Endothelial cell of umbilical vein (primary cell): ENCODE measurements at regions not wholly inside any gene's neighbourhood (a gene's known extent, or its start where the extent isn't known, plus 50 kb on each side); places are given as distances from the start of the nearest gene placed in this dataset.

Experiments
- BruUV-seq: library from RNA; stranded (reverse); fragments of 400-500 nt; replicated peaks from 2 replicates; lab custom pipeline; 2021; lab: Mats Ljungman, UMichigan
- CTCF ChIA-PET: fragments of 300-600, 350-600 bp; sonication (Branson Sonifier 250); formaldehyde crosslinking; loops from one replicate; lab custom pipeline; 2021; ENCODE audit warnings: antibody characterized with exemption, inconsistent platforms; lab: Charles Lee
- POLR2A ChIA-PET: fragments of 300-600, 350-600 bp; sonication (Branson Sonifier 250); formaldehyde crosslinking; loops from one replicate; lab custom pipeline; 2021; ENCODE audit warnings: antibody characterized with exemption, inconsistent platforms; lab: Charles Lee
- DNase-seq: peaks from one replicate; pipeline ENCODE4 v3.0.0-alpha.2; 2011; ENCODE audit warnings: low read depth, low spot score
- FAIRE-seq: peaks from 2 replicates; lab custom pipeline; 2011; peaks lifted over from hg19 to GRCh38; lab: Jason Lieb, UNC
- H2AFZ ChIP-seq: 2 replicates; pipeline ENCODE4 v1.6.0; 2012; ENCODE audit warnings: low read depth, low read length, control low read depth, inconsistent platforms
- H3K27ac ChIP-seq: 2 replicates; pipeline ENCODE4 v1.5.1; 2011; ENCODE audit warnings: low read depth, mild to moderate bottlenecking, control low read depth, low read length, moderate library complexity; ENCODE audit not compliant: insufficient read depth
- H3K27me3 ChIP-seq, 2 experiments: 2 replicates each; pipeline versions ENCODE4 v1.6.0 to v1.6.1; 2011; ENCODE audit warnings: low read length in 2 of 2, mixed read lengths in 1 of 2; ENCODE audit not compliant: control insufficient read depth in 2 of 2, insufficient read depth in 2 of 2
- H3K36me3 ChIP-seq, 2 experiments: 2 replicates in 1 of 2; 3 replicates in 1 of 2; pipeline ENCODE4 v1.5.1; 2011; ENCODE audit warnings: low read length in 2 of 2, mild to moderate bottlenecking in 1 of 2, moderate library complexity in 1 of 2; ENCODE audit not compliant: control insufficient read depth in 2 of 2, insufficient read depth in 2 of 2; ENCODE audit errors: extremely low read depth in 1 of 2
- H3K4me1 ChIP-seq: 3 replicates; pipeline ENCODE4 v1.5.1; 2011; ENCODE audit warnings: mild to moderate bottlenecking, low read length; ENCODE audit not compliant: control insufficient read depth, insufficient read depth; ENCODE audit errors: extremely low read depth
- H3K4me2 ChIP-seq: 2 replicates; pipeline ENCODE4 v1.6.1; 2011; ENCODE audit warnings: low read length, control low read depth, mixed read lengths; ENCODE audit not compliant: insufficient read depth
- H3K4me3 ChIP-seq, 3 experiments: fragments of 200-600 bp in 1 of 3; sonication (generic), shearing (Covaris generic) in 1 of 3; replicated peaks in 1 of 3; 2 replicates each; pipeline ENCODE4 v1.5.1; 2011 to 2016; ENCODE audit warnings: control low read depth in 3 of 3, low read length in 3 of 3, mild to moderate bottlenecking in 2 of 3, inconsistent platforms in 1 of 3, low read depth in 1 of 3, moderate library complexity in 1 of 3; ENCODE audit not compliant: insufficient read depth in 1 of 3
- H3K79me2 ChIP-seq: 2 replicates; pipeline ENCODE4 v1.6.0; 2012; ENCODE audit warnings: low read length, inconsistent platforms; ENCODE audit not compliant: control insufficient read depth, insufficient read depth
- H3K9ac ChIP-seq: replicated peaks from 2 replicates; pipeline ENCODE3; 2011; ENCODE audit warnings: low read length, control low read depth; ENCODE audit not compliant: insufficient read depth; ENCODE audit errors: extremely low read depth
- H3K9me1 ChIP-seq: replicated peaks from 3 replicates; pipeline ENCODE4 v1.6.0; 2011; ENCODE audit warnings: mild to moderate bottlenecking, low read length; ENCODE audit not compliant: control insufficient read depth, insufficient read depth; ENCODE audit errors: extremely low read depth
- H3K9me3 ChIP-seq: replicated peaks from 2 replicates; pipeline ENCODE4 v1.5.1; 2012; ENCODE audit warnings: low read length, inconsistent platforms; ENCODE audit not compliant: control insufficient read depth, insufficient read depth
- H4K20me1 ChIP-seq: replicated peaks from 2 replicates; pipeline ENCODE3; 2011; ENCODE audit warnings: mild to moderate bottlenecking, low read length; ENCODE audit not compliant: control insufficient read depth, insufficient read depth; ENCODE audit errors: extremely low read depth
- CTCF ChIP-seq, 2 donors: IDR thresholded peaks; 1 replicate in 1 of 2; 2 replicates in 1 of 2; pipeline ENCODE4 v1.5.1; 2011; ENCODE audit warnings: low read length in 2 of 2, mild to moderate bottlenecking in 2 of 2, moderate library complexity in 2 of 2, control low read depth in 1 of 2, inconsistent platforms in 1 of 2, low read depth in 1 of 2; ENCODE audit not compliant: insufficient read depth in 1 of 2; ENCODE audit errors: extremely low read depth in 1 of 2
- EZH2 ChIP-seq: IDR thresholded peaks from 2 replicates; pipeline ENCODE4 v1.6.1; 2012; ENCODE audit warnings: borderline replicate concordance, low read depth, mild to moderate bottlenecking, moderate library complexity, low read length, inconsistent platforms; ENCODE audit not compliant: severe bottlenecking
- FOS ChIP-seq: IDR thresholded peaks from 2 replicates; pipeline ENCODE4 v1.6.1; 2011; ENCODE audit warnings: mild to moderate bottlenecking, low read length, moderate library complexity, borderline replicate concordance; ENCODE audit not compliant: insufficient read depth
- JUN ChIP-seq: IDR thresholded peaks from 2 replicates; pipeline ENCODE4 v1.6.1; 2011; ENCODE audit warnings: borderline replicate concordance, low read depth; ENCODE audit not compliant: insufficient read length, insufficient read depth
- POLR2AphosphoS5 ChIP-seq: IDR thresholded peaks from 2 replicates; pipeline ENCODE4 v1.6.1; 2012; ENCODE audit warnings: low read depth, mild to moderate bottlenecking, control low read depth, low read length, moderate library complexity; ENCODE audit not compliant: insufficient read depth
- dilution Hi-C: fragments of 300-500 bp; cut with MboI; formaldehyde crosslinking; loops from one replicate; pipeline ENCODE4 v1.15.0; 2019; ENCODE audit warnings: low sequenced_read_pairs; ENCODE audit not compliant: extremely low pct_ligation_motif_present
- intact Hi-C: fragments of 100-400 bp; cut with micrococcal nuclease; formaldehyde crosslinking; loops from one replicate; pipeline ENCODE4 v1.10.0; 2022

DNA sequence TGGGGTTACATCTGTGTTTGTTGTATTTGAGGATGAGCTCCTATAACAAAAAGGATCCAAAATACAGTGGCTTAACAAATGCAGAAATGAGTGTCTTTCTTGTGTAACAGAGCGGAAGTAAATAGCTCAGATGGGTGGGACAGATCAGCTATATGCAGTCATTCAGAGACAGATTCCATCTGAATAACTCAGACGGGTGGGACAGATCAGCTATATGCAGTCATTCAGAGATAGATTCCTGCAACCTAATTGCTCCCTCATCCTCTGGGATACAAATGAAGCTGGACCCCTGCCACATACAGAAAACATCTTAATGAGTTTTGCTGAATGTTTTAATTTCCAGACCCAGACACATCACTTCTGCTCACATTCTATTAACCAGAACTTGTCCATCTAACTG, 332.3 kb downstream of the BCKDHB start:
- DNase-seq: peak; percentile 29
- TF ChIP-seq FOS (peak; percentile 52), EZH2 (no peak), POLR2AphosphoS5 (no peak), CTCF (IDR thresholded peaks at IDR 0.05; ENCODE audit: extremely low read depth in 1 of 2, insufficient read depth in 1 of 2, low read depth in 1 of 2, low read length in 2 of 2) (no peak)
- Histone ChIP-seq H4K20me1 (no peaks in the 10 kb centered on the region), H3K9me1 (no peaks in the 10 kb centered on the region), H3K9ac (no peak overlapping the region), H3K36me3 (no peaks in the 10 kb centered on the region), H2AFZ (peak overlapping the region; percentile 8), H3K27ac (no peak overlapping the region), H3K27me3 (no peaks in the 10 kb centered on the region), H3K4me3 (no peak overlapping the region), H3K4me2 (no peak overlapping the region), H3K79me2 (no peaks in the 10 kb centered on the region), H3K9me3 (no peaks in the 10 kb centered on the region), H3K4me1 (peaks cover 13% of the 10 kb centered on the region)
- dilution Hi-C loops: no loop called here
- intact Hi-C loops: no loop called here
- no TSS peak for BruUV-seq
- peak; percentile 8 for FAIRE-seq
- POLR2A ChIA-PET: no interaction called here
- CTCF ChIA-PET: interaction anchor here (0.7 to 1.5 kb wide), 6 partner anchors 11 to 225 kb away, joined by 3 to 9 read pairs (median 3); no protein-coding TSS in a partner anchor

DNA sequence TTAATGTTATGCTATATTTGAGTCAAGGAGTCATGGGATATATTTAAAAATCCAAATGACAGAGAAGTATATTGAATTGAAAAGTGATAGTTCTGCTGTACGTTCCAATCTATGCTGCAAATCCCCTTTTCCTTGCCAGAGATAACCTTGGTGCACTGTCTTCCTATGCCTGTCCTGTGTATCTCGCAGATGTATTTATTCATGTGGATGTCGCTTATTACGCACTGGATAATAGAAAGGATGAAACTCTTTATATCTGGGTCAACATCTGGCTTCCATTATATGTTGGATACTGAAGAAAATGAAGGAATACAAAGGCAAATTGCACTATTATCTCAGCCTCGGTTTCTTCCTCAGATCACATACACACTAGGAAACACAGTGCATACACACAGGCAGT, 331.3 kb downstream of the BCKDHB start:
- no peak for DNase-seq
- Histone ChIP-seq H3K79me2 (no peaks in the 10 kb centered on the region), H3K9me1 (no peaks in the 10 kb centered on the region), H3K9ac (no peak overlapping the region), H3K27ac (no peak overlapping the region), H2AFZ (no peak overlapping the region), H3K4me1 (peaks cover 13% of the 10 kb centered on the region), H3K9me3 (no peaks in the 10 kb centered on the region), H3K27me3 (no peaks in the 10 kb centered on the region), H4K20me1 (no peaks in the 10 kb centered on the region), H3K4me2 (no peak overlapping the region), H3K4me3 (no peak overlapping the region), H3K36me3 (no peaks in the 10 kb centered on the region)
- no peak for FAIRE-seq
- CTCF ChIA-PET: interaction anchor here (1.0 to 1.5 kb wide), 2 partner anchors 11 to 12 kb away, joined by 3 to 4 read pairs; no protein-coding TSS in a partner anchor
- intact Hi-C loops: no loop called here
- POLR2A ChIA-PET: no interaction called here
- TF ChIP-seq JUN: no peak
- TF ChIP-seq EZH2: no peak
- no TSS peak for BruUV-seq
- dilution Hi-C loops: no loop called here
